H54 (cell line): ENCODE measurements at regions not wholly inside any gene's neighbourhood (a gene's known extent, or its start where the extent isn't known, plus 50 kb on each side); places are given as distances from the start of the nearest gene placed in this dataset.
"Not testable (repeated sequence)": the region's sequence is repeated elsewhere in the genome, so short reads cannot be mapped to it uniquely, and the experiment has no call there.

Source experiments
- DNase-seq: peaks from one replicate; pipeline ENCODE4 v3.0.0; 2011; ENCODE audit warnings: low spot score, mixed read lengths; ENCODE audit not compliant: insufficient read length
- FAIRE-seq: peaks from 3 replicates; lab custom pipeline; 2011; peaks lifted over from hg19 to GRCh38; lab: Jason Lieb, UNC
- POLR2A ChIP-seq: IDR thresholded peaks from 2 replicates; pipeline ENCODE4 v1.6.1; 2011; ENCODE audit warnings: low read depth, mild to moderate bottlenecking, low read length

DNA sequence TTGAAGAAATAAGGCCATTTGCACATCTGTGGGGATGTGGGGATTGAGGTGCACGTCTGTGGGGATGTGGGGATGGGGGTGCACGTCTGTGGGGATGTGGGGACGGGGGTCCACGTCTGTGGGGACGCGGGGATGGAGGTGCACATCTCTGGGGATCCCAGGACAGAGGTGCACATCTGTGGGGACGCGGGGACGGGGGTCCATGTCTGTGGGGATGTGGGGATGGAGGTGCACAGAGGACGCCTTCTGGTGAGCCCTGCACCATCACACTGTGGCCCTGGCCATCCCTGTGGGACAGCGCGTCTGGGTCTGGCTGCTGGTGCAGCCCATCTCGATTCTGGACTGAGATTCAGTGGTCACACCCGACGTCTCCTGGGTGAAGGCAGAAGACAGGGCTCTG, 161.4 kb downstream of the LAT start:
- FAIRE-seq: no peak

DNA sequence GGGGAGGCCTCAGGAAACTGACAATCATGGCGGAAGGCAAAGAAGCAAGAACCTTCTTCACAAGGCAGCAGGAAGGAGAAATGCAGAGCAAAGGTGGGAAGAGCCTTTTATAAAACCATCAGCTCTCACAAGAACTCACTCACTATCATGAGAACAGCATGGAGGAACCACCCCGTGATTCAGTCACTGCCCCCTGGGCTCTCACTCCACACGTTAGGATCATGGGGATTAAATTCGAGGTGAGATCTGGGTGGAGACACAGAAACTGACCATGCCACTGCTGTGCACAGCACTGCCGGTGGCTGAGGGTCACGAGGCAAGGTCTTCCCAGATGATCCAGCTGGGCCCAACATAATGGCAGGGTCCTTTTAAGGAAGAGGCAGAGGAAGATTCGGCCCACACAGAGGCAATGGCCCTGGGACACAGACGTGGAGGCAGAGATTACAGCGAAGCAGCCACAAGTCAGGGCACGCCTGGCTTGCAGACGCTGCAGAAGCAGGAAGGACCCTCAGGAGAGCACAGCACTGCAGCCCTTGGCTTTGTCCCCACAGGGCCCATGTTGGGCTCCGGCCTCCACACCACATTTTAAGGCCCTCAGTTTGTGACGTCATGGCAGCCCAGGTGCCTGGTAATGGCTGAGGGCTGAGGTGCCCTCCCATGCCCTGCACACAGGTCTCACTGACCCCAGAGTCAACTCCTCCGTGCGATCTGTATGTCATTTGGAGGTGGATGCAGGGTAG, 160.8 kb downstream of the LAT start:
- not testable (repeated sequence) for DNase-seq, FAIRE-seq

More for the DNA sequence above, 161.4 kb downstream of the LAT start:
- no peak for TF ChIP-seq POLR2A
- DNase-seq: no peak

- FAIRE-seq, DNase-seq: not testable (repeated sequence)
These were observed 160.2 kb downstream of the LAT start for GRCh38 chr16:29145086-29145485.

- not testable (repeated sequence) for FAIRE-seq, DNase-seq
These were observed 159.8 kb downstream of the LAT start for GRCh38 chr16:29144669-29145062.

GRCh38 chr16:29143739-29144668, 159.2 kb downstream of the LAT start:
- not testable (repeated sequence) for DNase-seq, FAIRE-seq

DNA sequence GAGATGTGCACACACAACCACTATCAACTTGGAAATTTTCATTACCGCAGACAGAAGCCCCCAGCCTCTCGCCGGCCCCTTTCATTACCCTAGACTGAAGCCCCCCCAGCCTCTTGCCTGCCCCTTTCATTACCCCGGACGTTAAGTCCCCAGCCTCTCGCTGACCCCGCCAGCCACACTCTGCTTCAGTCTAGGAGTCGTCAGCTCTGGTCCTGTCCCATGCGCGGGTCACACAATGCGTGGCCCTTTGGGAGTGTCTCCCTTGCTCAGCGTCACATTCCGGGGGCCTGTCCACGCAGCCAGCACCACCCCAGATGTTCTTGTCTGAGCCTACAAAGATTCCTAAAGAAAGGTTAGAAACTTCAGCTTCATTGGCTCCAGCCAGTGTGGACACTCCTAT, 157.7 kb downstream of the LAT start:
- DNase-seq, FAIRE-seq: not testable (repeated sequence)

DNA sequence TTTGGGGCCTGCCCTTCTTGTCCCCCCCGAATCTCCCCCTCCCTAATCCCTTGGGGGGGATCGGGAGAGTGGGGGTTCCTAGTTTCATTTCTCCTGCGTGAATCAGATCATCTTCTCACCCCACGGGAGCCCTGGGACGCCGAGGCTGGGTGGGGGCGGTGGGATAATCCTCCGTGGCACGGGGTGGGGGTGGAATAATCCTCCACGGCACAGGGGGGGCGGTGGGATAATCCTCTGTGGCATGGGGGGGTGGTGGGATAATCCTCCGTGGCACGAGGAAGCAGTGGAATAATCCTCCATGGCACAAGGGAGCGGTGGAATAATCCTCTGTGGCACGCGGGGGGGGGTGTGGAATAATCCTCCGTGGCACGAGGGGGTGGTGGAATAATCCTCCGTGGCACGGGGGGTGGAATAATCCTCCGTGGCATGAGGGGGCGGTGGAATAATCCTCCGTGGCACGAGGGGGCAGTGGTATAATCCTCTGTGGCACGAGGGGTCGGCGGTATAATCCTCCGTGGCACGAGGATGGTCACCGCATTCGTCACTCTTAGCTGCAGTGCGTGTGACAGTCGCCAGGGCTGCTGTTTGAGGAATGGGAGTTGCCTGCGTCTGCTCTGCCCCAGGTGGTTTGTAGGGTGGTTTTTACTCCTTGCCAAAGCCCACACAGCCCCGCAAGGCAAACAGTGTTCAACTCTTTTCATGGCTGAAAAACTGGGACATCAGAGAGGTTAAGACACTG, 156.9 kb downstream of the LAT start:
- DNase-seq (no peak), FAIRE-seq (no peak)
- no peak for TF ChIP-seq POLR2A

- FAIRE-seq: not testable (repeated sequence)
These were observed 156.3 kb downstream of the LAT start for GRCh38 chr16:29141121-29141520.

GRCh38 chr16:29139901-29140855, 155.3 kb downstream of the LAT start:
- not testable (repeated sequence) for FAIRE-seq, DNase-seq

More at GRCh38 chr16:29141121-29141520, 156.3 kb downstream of the LAT start:
- DNase-seq: not testable (repeated sequence)

- FAIRE-seq (no peak), DNase-seq (no peak)
- TF ChIP-seq POLR2A: no peak
These were observed 154.5 kb downstream of the LAT start for GRCh38 chr16:29139261-29139802.

- FAIRE-seq, DNase-seq: not testable (repeated sequence)
These were observed 153.8 kb downstream of the LAT start for GRCh38 chr16:29138698-29139097.

GRCh38 chr16:29137894-29138662, 153.2 kb downstream of the LAT start:
- not testable (repeated sequence) for FAIRE-seq, DNase-seq

DNA sequence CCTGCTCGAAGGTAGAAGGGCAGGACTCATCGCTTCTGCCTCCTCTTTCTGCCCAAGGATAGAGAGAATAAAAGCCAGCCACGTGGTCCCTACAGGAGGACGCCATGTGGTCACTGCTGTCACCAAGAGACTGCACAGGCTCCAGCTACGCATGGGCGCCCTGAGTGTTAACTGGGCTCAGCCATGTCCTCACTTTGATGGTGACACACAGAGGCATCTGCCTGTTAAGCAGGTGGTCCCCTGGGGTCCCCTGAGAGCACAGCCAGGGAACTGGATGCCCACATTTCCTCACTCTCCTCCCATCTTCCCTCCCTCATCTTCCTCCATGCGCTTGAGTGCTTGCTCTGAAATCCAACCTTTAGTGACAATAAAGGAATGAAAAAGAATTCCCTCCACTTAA, 152.6 kb downstream of the LAT start:
- FAIRE-seq, DNase-seq: not testable (repeated sequence)

GRCh38 chr16:29136916-29137315, 152.1 kb downstream of the LAT start:
- FAIRE-seq, DNase-seq: not testable (repeated sequence)

GRCh38 chr16:29136046-29136696, 151.3 kb downstream of the LAT start:
- DNase-seq, FAIRE-seq: not testable (repeated sequence)

DNA sequence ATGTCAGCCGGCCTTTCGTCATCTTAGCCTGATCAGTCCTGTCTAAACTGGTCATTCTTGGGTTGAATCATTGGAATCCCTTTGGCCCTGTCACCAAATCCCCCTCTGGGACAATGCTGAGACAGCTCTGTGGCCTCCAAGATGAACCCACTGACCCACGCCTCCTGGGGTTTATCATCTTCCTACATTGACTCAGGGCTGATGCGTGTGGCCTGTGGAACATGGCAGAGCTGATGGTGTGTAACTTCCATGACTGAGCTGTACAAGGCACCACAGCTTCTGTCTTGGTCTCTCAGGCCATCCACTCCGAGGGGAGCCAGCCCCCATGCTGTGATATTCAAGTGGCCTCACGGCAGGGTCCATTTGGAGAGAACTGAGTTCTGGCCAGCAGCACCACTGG, 150.2 kb downstream of the LAT start:
- DNase-seq, FAIRE-seq: not testable (repeated sequence)
